ENCODE measurements at regions not wholly inside any gene's neighbourhood (a gene's known extent, or its start where the extent isn't known, plus 50 kb on each side); places are given as distances from the start of the nearest gene placed in this dataset.

- H3K27me3 ChIP-seq (ENCODE audit: insufficient read depth, low read length) = no peaks in the 10 kb centered on the region
- no peak overlapping the region for H2BK12ac ChIP-seq (ENCODE audit: insufficient read length, low read depth, low read length)
- Mint-ChIP-seq H3K27ac (no peak overlapping the region), H3K27me3 (ENCODE audit: low read depth) (peaks cover 67% of the 10 kb centered on the region), H3K4me3 (no peak overlapping the region), H3K36me3 (ENCODE audit: insufficient read depth in 1 of 3, low read depth in 3 of 3) (no peaks in the 10 kb centered on the region), H3K9me3 (peaks cover 0 to 2% of the 10 kb centered on the region in 2 experiments; a peak in 1 of 5 replicates), H3K4me1 (peaks cover 34 to 41% of the 10 kb centered on the region in 2 experiments)
- no peak overlapping the region for H2AFZ ChIP-seq (ENCODE audit: low read length)
- no peak overlapping the region for H3K18ac ChIP-seq (ENCODE audit: insufficient read length, low read depth, low read length)
- H3K79me2 ChIP-seq (ENCODE audit: insufficient read depth, low read length) = no peaks in the 10 kb centered on the region
- H2BK20ac ChIP-seq (ENCODE audit: low read depth, low read length, poor library complexity, severe bottlenecking) = no peak overlapping the region
- H4K91ac ChIP-seq (ENCODE audit: insufficient read length, low read depth, low read length) = no peak overlapping the region
- TF ChIP-seq, protein P1, sequence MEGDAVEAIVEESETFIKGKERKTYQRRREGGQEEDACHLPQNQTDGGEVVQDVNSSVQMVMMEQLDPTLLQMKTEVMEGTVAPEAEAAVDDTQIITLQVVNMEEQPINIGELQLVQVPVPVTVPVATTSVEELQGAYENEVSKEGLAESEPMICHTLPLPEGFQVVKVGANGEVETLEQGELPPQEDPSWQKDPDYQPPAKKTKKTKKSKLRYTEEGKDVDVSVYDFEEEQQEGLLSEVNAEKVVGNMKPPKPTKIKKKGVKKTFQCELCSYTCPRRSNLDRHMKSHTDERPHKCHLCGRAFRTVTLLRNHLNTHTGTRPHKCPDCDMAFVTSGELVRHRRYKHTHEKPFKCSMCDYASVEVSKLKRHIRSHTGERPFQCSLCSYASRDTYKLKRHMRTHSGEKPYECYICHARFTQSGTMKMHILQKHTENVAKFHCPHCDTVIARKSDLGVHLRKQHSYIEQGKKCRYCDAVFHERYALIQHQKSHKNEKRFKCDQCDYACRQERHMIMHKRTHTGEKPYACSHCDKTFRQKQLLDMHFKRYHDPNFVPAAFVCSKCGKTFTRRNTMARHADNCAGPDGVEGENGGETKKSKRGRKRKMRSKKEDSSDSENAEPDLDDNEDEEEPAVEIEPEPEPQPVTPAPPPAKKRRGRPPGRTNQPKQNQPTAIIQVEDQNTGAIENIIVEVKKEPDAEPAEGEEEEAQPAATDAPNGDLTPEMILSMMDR (conservative IDR thresholded peaks at IDR 0.05) = no peak
- no peaks in the 10 kb centered on the region for H4K20me1 ChIP-seq (ENCODE audit: control insufficient read depth, insufficient read depth, insufficient read length)
- H3K9ac ChIP-seq (ENCODE audit: extremely low read depth, insufficient read length, low read length) = no peak overlapping the region
- H3K27ac ChIP-seq (ENCODE audit: insufficient read length, low read depth, low read length) = no peak overlapping the region
- H2BK120ac ChIP-seq (ENCODE audit: low read depth, low read length, poor library complexity, severe bottlenecking) = no peak overlapping the region
- H3K23ac ChIP-seq (ENCODE audit: insufficient read length, low read depth, low read length) = no peak overlapping the region
- H3K9me3 ChIP-seq (ENCODE audit: control insufficient read depth, low read depth, low read length) = no peaks in the 10 kb centered on the region
- no peak for DNase-seq
- H3K4me2 ChIP-seq (ENCODE audit: insufficient read depth, insufficient read length, low read length) = no peak overlapping the region
- H4K5ac ChIP-seq (ENCODE audit: insufficient read length, low read depth, low read length) = no peak overlapping the region
- WGBS (ENCODE audit: extremely low coverage, insufficient read length, low lambda C conversion rate) = no CpG with 5 or more reads among the region's 16 CpGs
- no peak overlapping the region for H2BK5ac ChIP-seq (ENCODE audit: insufficient read length, low read length)
- no peak overlapping the region for H3K4ac ChIP-seq (ENCODE audit: low read depth, low read length)
- no peak overlapping the region for H3K14ac ChIP-seq (ENCODE audit: insufficient read depth, low read length)
- H3K56ac ChIP-seq (ENCODE audit: insufficient read length, low read depth, low read length) = no peak overlapping the region
- H3K4me1 ChIP-seq (ENCODE audit: insufficient read depth, low read length) = no peaks in the 10 kb centered on the region
- no peak overlapping the region for H4K8ac ChIP-seq (replicated peaks; ENCODE audit: insufficient read length, low read depth, low read length)
- no peak overlapping the region for H2AK5ac ChIP-seq (ENCODE audit: insufficient read length, low read length)
- no peak overlapping the region for H3T11ph ChIP-seq (ENCODE audit: low read length)
- no peaks in the 10 kb centered on the region for H3K23me2 ChIP-seq (ENCODE audit: insufficient read length, low read depth, low read length, poor library complexity, severe bottlenecking)
- no peak overlapping the region for H2BK15ac ChIP-seq (ENCODE audit: low read depth, low read length)
- H3K79me1 ChIP-seq (ENCODE audit: insufficient read depth, low read depth, low read length, poor library complexity, severe bottlenecking) = no peaks in the 10 kb centered on the region
These were observed 58.8 kb upstream of the ADGRA1 start for GRCh38 chr10:133028956-133029355.

Data from H9 (cell line).